ENCODE measurements at regions not wholly inside any gene's neighbourhood (a gene's known extent, or its start where the extent isn't known, plus 50 kb on each side); places are given as distances from the start of the nearest gene placed in this dataset.

- H3K9me3 ChIP-seq, result no peaks in the 10 kb centered on the region
- no peaks in the 10 kb centered on the region for H3K36me3 ChIP-seq
- no peak overlapping the region for H3K4me3 ChIP-seq
- no peak overlapping the region for H3K27ac ChIP-seq
- peak in 1 of 2 donors; percentile 13 for DNase-seq
- no peaks in the 10 kb centered on the region for H3K4me1 ChIP-seq
- no peaks in the 10 kb centered on the region for H3K27me3 ChIP-seq
- WGBS, 5 donors, result 18 to 33% (median 27%) methylated on average over 2 of the region's 2 CpGs
- intact Hi-C loops (cut with DNase I; ENCODE audit: low total_unique reads), result no loop called here
- TF ChIP-seq POLR2AphosphoS5 (IDR thresholded peaks at IDR 0.05) (no peak), CTCF (IDR thresholded peaks at IDR 0.05) (peak in 2 of 7 experiments; percentile 13 to 29)
These were observed 64.6 kb upstream of the TRPC5 start for GRCh38 chrX:112147206-112147605.

GRCh38 chrX:112137276-112137675 is 54.7 kb upstream of the TRPC5 start:
- H3K36me3 ChIP-seq, result no peaks in the 10 kb centered on the region
- intact Hi-C loops (cut with DNase I; ENCODE audit: low total_unique reads), result no loop called here
- peaks cover 0 to 3% (median 0%) of the 10 kb centered on the region in 3 donors for H3K27me3 ChIP-seq
- TF ChIP-seq EP300 (IDR thresholded peaks at IDR 0.05) (no peak), POLR2A (IDR thresholded peaks at IDR 0.05) (no peak), POLR2AphosphoS5 (IDR thresholded peaks at IDR 0.05) (no peak), CTCF (IDR thresholded peaks at IDR 0.05) (no peak)
- peaks cover 0 to 5% (median 0%) of the 10 kb centered on the region in 4 donors for H3K9me3 ChIP-seq
- no peak for DNase-seq
- WGBS, 5 donors, result 34 to 44% (median 39%) methylated on average over 4 of the region's 4 CpGs
- H3K4me1 ChIP-seq, result no peaks in the 10 kb centered on the region
- no peak overlapping the region for H3K4me3 ChIP-seq
- no peak overlapping the region for H3K27ac ChIP-seq

Data from stomach (tissue), 8 donors.